Neuronal stem cell (in vitro differentiated cells): ENCODE measurements at regions not wholly inside any gene's neighbourhood (a gene's known extent, or its start where the extent isn't known, plus 50 kb on each side); places are given as distances from the start of the nearest gene placed in this dataset.

Experiments
- DNase-seq: peaks from one replicate; pipeline ENCODE4 v3.0.0-alpha.2; 2013; ENCODE audit warnings: low spot score
- H2AFZ ChIP-seq: one replicate; pipeline ENCODE4 v1.6.1; 2013; ENCODE audit warnings: mild to moderate bottlenecking, low read length, inconsistent platforms
- H2AK5ac ChIP-seq: 2 replicates; pipeline ENCODE4 v1.6.1; 2013; ENCODE audit warnings: low read depth, mild to moderate bottlenecking, inconsistent platforms, low read length, moderate library complexity, mixed read lengths
- H2BK120ac ChIP-seq: 2 replicates; pipeline ENCODE4 v1.6.1; 2013; ENCODE audit warnings: low read depth, mild to moderate bottlenecking, inconsistent platforms, low read length, moderate library complexity, mixed read lengths
- H2BK12ac ChIP-seq: one replicate; pipeline ENCODE4 v1.6.1; 2013; ENCODE audit warnings: low read length, inconsistent platforms
- H2BK15ac ChIP-seq: 2 replicates; pipeline ENCODE4 v1.6.1; 2013; ENCODE audit warnings: mild to moderate bottlenecking, low read length, inconsistent platforms, mixed read lengths
- H2BK5ac ChIP-seq: one replicate; pipeline ENCODE4 v1.6.1; 2013; ENCODE audit warnings: inconsistent platforms, mild to moderate bottlenecking, low read length, moderate library complexity
- H3K14ac ChIP-seq: one replicate; pipeline ENCODE4 v1.6.1; 2013; ENCODE audit warnings: low read length, inconsistent platforms
- H3K18ac ChIP-seq: 2 replicates; pipeline ENCODE4 v1.6.1; 2013; ENCODE audit warnings: low read length, inconsistent platforms
- H3K23ac ChIP-seq: 2 replicates; pipeline ENCODE4 v1.6.1; 2013; ENCODE audit warnings: low read depth, mild to moderate bottlenecking, mixed read lengths, low read length, inconsistent platforms; ENCODE audit not compliant: poor library complexity
- H3K27ac ChIP-seq: replicated peaks from 3 replicates; pipeline ENCODE4 v1.5.1; 2013; ENCODE audit warnings: low read length, inconsistent platforms
- H3K27me3 ChIP-seq, 3 experiments: 2 replicates each; pipeline ENCODE4 v1.6.1; 2013; ENCODE audit warnings: low read length in 3 of 3, mild to moderate bottlenecking in 2 of 3, inconsistent platforms in 1 of 3, low read depth in 1 of 3, mixed read lengths in 1 of 3, moderate library complexity in 1 of 3; ENCODE audit not compliant: control insufficient read depth in 3 of 3, insufficient read depth in 3 of 3
- H3K36me3 ChIP-seq, 2 donors: replicated peaks in 1 of 2; 2 replicates each; pipeline ENCODE4 v1.6.1; 2013; ENCODE audit warnings: low read length in 2 of 2; ENCODE audit not compliant: control insufficient read depth in 2 of 2, insufficient read depth in 2 of 2
- H3K4ac ChIP-seq: 2 replicates; pipeline ENCODE4 v1.6.1; 2013; ENCODE audit warnings: inconsistent platforms, mild to moderate bottlenecking, low read length, moderate library complexity
- H3K4me1 ChIP-seq, 2 donors: 1 replicate in 1 of 2; 2 replicates in 1 of 2; pipeline ENCODE4 v1.6.1; 2013; ENCODE audit warnings: low read length in 2 of 2, low read depth in 1 of 2; ENCODE audit not compliant: control insufficient read depth in 2 of 2, insufficient read depth in 1 of 2
- H3K4me2 ChIP-seq: one replicate; pipeline ENCODE4 v1.6.1; 2013; ENCODE audit warnings: mild to moderate bottlenecking, low read length, inconsistent platforms; ENCODE audit not compliant: insufficient read depth, poor library complexity, severe bottlenecking
- H3K4me3 ChIP-seq, 2 donors: 2 replicates each; pipeline ENCODE4 v1.5.1; 2013; ENCODE audit warnings: low read length in 2 of 2, mild to moderate bottlenecking in 2 of 2, inconsistent platforms in 1 of 2, moderate library complexity in 1 of 2
- H3K79me1 ChIP-seq: one replicate; pipeline ENCODE4 v1.6.1; 2013; ENCODE audit warnings: low read depth, mild to moderate bottlenecking, inconsistent platforms, low read length, moderate library complexity
- H3K9ac ChIP-seq: one replicate; pipeline ENCODE4 v1.6.1; 2013; ENCODE audit warnings: mild to moderate bottlenecking, low read depth, low read length, inconsistent platforms; ENCODE audit not compliant: poor library complexity
- H3K9me3 ChIP-seq, 2 donors: replicated peaks in 1 of 2; 2 replicates each; pipeline versions ENCODE3 to v1.6.1; 2013; ENCODE audit warnings: low read length in 2 of 2, mild to moderate bottlenecking in 2 of 2, inconsistent platforms in 1 of 2, low read depth in 1 of 2, mixed read lengths in 1 of 2, moderate library complexity in 1 of 2; ENCODE audit not compliant: control insufficient read depth in 2 of 2, insufficient read depth in 1 of 2
- H4K8ac ChIP-seq: one replicate; pipeline ENCODE4 v1.6.1; 2013; ENCODE audit warnings: low read depth, mild to moderate bottlenecking, inconsistent platforms, low read length, moderate library complexity
- H4K91ac ChIP-seq: one replicate; pipeline ENCODE4 v1.6.1; 2013; ENCODE audit warnings: low read length, low read depth, mild to moderate bottlenecking, inconsistent platforms; ENCODE audit not compliant: poor library complexity
- WGBS, 2 donors: extraction: QIAGEN DNeasy Blood & Tissue Kit; methylation state at CpG; one replicate each; pipeline ENCODE4 v1.1.7; 2013; ENCODE audit warnings: missing lambda C conversion rate in 2 of 2, mixed read lengths in 1 of 2; ENCODE audit not compliant: insufficient read length in 2 of 2, insufficient replicate concordance in 1 of 2; ENCODE audit errors: extremely low coverage in 2 of 2; 5-methylcytosine and 5-hydroxymethylcytosine counted together

GRCh38 chr7:123260428-123260960, 60.7 kb upstream of the SLC13A1 start:
- Histone ChIP-seq H3K18ac (no peak overlapping the region), H2AFZ (no peak overlapping the region), H3K4me1 (no peaks in the 10 kb centered on the region), H4K8ac (no peak overlapping the region), H3K27ac (no peak overlapping the region), H3K4me2 (no peak overlapping the region), H3K14ac (no peak overlapping the region), H2BK12ac (no peak overlapping the region), H3K27me3 (no peaks in the 10 kb centered on the region), H2AK5ac (no peak overlapping the region), H3K9ac (no peak overlapping the region), H2BK120ac (no peak overlapping the region), H3K9me3 (no peaks in the 10 kb centered on the region), H3K4ac (no peak overlapping the region), H3K79me1 (no peaks in the 10 kb centered on the region), H3K23ac (no peak overlapping the region), H3K4me3 (no peak overlapping the region), H3K36me3 (no peaks in the 10 kb centered on the region), H4K91ac (no peak overlapping the region), H2BK15ac (no peak overlapping the region), H2BK5ac (no peak overlapping the region)
- no CpG with 5 or more reads among the region's 1 CpG for WGBS, 2 donors
- no peak for DNase-seq

- Histone ChIP-seq H3K36me3 (no peaks in the 10 kb centered on the region), H3K18ac (no peak overlapping the region), H3K9me3 (no peaks in the 10 kb centered on the region), H3K4ac (no peak overlapping the region), H2BK15ac (no peak overlapping the region), H3K14ac (no peak overlapping the region), H3K4me2 (no peak overlapping the region), H3K9ac (no peak overlapping the region), H2BK120ac (no peak overlapping the region), H2BK12ac (no peak overlapping the region), H3K23ac (no peak overlapping the region), H2AFZ (no peak overlapping the region), H3K4me1 (no peaks in the 10 kb centered on the region), H3K79me1 (no peaks in the 10 kb centered on the region), H4K91ac (no peak overlapping the region), H2BK5ac (no peak overlapping the region), H3K4me3 (no peak overlapping the region), H2AK5ac (no peak overlapping the region), H3K27me3 (no peaks in the 10 kb centered on the region), H4K8ac (no peak overlapping the region), H3K27ac (no peak overlapping the region)
- no CpG with 5 or more reads among the region's 2 CpGs for WGBS, 2 donors
- DNase-seq = no peak
Observed at GRCh38 chr7:123259759-123260158, 60.0 kb upstream of the SLC13A1 start.
